Neutrophil (primary cell): ENCODE measurements at regions not wholly inside any gene's neighbourhood (a gene's known extent, or its start where the extent isn't known, plus 50 kb on each side); places are given as distances from the start of the nearest gene placed in this dataset.

ENCODE experiments used
- H3K27ac ChIP-seq: fragments of 200-600 bp; sonication (generic); 2 replicates; pipeline ENCODE4 v1.5.1; 2016; ENCODE audit warnings: mild to moderate bottlenecking, moderate library complexity
- H3K27me3 ChIP-seq: fragments of 200-600 bp; sonication (generic); 2 replicates; pipeline ENCODE4 v1.6.0; 2016; ENCODE audit warnings: mild to moderate bottlenecking
- H3K36me3 ChIP-seq: fragments of 200-600 bp; sonication (generic); 2 replicates; pipeline ENCODE4 v1.5.1; 2017
- H3K4me1 ChIP-seq, 2 experiments: fragments of 200-600 bp in 1 of 2; sonication (generic) in 1 of 2; 1 replicate in 1 of 2; 2 replicates in 1 of 2; pipeline versions ENCODE4 v1.5.1 to v1.6.1; 2013 to 2016; ENCODE audit warnings: low read depth in 1 of 2, low read length in 1 of 2, mild to moderate bottlenecking in 1 of 2, moderate library complexity in 1 of 2; ENCODE audit not compliant: control insufficient read depth in 1 of 2, insufficient read depth in 1 of 2
- H3K4me3 ChIP-seq, 2 experiments: fragments of 200-600 bp in 1 of 2; sonication (generic) in 1 of 2; 1 replicate in 1 of 2; 2 replicates in 1 of 2; pipeline ENCODE4 v1.5.1; 2013 to 2016; ENCODE audit warnings: low read depth in 1 of 2, low read length in 1 of 2, mild to moderate bottlenecking in 1 of 2, moderate library complexity in 1 of 2
- H3K9me3 ChIP-seq: fragments of 200-600 bp; sonication (generic); 2 replicates; pipeline ENCODE4 v1.5.1; 2016
- TF ChIP-seq, protein P1 (sequence below): fragments of 200-600 bp; sonication (generic); IDR thresholded peaks from 2 replicates; pipeline ENCODE4 v1.5.1; 2016; ENCODE audit warnings: antibody characterized with exemption

- Histone ChIP-seq H3K9me3 (no peaks in the 10 kb centered on the region), H3K27ac (no peak overlapping the region), H3K4me1 (no peaks in the 10 kb centered on the region), H3K36me3 (no peaks in the 10 kb centered on the region), H3K27me3 (no peaks in the 10 kb centered on the region), H3K4me3 (no peak overlapping the region)
- TF ChIP-seq, protein P1, sequence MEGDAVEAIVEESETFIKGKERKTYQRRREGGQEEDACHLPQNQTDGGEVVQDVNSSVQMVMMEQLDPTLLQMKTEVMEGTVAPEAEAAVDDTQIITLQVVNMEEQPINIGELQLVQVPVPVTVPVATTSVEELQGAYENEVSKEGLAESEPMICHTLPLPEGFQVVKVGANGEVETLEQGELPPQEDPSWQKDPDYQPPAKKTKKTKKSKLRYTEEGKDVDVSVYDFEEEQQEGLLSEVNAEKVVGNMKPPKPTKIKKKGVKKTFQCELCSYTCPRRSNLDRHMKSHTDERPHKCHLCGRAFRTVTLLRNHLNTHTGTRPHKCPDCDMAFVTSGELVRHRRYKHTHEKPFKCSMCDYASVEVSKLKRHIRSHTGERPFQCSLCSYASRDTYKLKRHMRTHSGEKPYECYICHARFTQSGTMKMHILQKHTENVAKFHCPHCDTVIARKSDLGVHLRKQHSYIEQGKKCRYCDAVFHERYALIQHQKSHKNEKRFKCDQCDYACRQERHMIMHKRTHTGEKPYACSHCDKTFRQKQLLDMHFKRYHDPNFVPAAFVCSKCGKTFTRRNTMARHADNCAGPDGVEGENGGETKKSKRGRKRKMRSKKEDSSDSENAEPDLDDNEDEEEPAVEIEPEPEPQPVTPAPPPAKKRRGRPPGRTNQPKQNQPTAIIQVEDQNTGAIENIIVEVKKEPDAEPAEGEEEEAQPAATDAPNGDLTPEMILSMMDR, result no peak
Measured at GRCh38 chr6:63394656-63395308, 75.0 kb upstream of the LGSN start.

GRCh38 chr6:63395381-63395780, 75.6 kb upstream of the LGSN start:
- TF ChIP-seq, protein P1, result no peak
- no peak overlapping the region for H3K4me3 ChIP-seq
- no peaks in the 10 kb centered on the region for H3K4me1 ChIP-seq
- H3K27me3 ChIP-seq, result no peaks in the 10 kb centered on the region
- no peaks in the 10 kb centered on the region for H3K36me3 ChIP-seq
- no peaks in the 10 kb centered on the region for H3K9me3 ChIP-seq
- H3K27ac ChIP-seq, result no peak overlapping the region

GRCh38 chr6:63403725-63404124, 83.9 kb upstream of the LGSN start:
- Histone ChIP-seq H3K4me3 (no peak overlapping the region), H3K36me3 (no peaks in the 10 kb centered on the region), H3K9me3 (no peaks in the 10 kb centered on the region), H3K27me3 (no peaks in the 10 kb centered on the region), H3K4me1 (no peaks in the 10 kb centered on the region), H3K27ac (no peak overlapping the region)
- TF ChIP-seq, protein P1, result no peak

DNA sequence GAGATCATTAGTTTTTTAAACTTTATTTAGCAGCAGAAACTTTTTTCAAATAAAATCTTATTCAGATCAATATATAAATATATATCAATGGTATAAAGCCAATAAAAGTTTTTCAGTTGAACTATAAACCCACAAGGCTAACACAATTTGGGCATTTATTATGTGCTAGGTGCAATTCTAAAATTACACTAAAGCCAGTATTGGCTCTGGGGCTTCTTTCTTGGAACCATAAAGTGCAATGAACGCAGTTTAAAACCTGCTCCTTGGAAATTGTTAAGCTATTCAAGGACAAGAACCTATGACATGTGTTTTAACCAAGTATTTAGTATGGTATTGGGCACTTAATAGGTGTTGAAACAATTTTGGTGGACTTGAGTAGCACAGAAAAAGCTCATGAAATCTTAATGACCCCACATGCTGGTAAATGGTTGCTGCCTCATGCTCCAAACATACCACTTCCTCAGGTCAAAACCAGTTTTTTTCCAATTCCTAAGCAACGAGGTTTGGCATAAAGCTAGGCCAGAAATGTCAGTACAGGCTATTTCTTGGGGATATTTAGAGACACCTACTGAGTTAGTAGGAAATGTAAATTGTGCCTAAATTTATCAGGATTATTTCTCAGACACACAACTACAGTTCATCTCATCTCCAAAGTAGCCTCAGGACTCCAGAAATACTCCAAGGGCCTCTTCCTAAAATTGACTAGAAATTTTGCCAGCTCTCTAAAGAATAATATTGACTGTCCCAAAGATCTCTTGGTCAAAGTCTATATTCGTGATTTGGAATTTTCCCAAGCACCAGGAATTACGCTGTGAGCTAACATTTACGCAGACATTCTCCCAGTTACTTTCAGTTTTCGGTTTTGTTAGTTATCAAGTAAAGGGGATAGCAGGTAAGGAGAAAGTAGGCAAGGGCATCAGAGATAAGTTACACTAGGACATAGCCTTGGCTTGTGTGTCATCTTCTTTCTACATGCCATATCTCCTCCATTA, 90.9 kb upstream of the LGSN start:
- H3K27ac ChIP-seq, result no peak overlapping the region
- peaks cover 0 to 6% of the 10 kb centered on the region in 2 experiments for H3K4me1 ChIP-seq
- H3K9me3 ChIP-seq, result no peaks in the 10 kb centered on the region
- H3K27me3 ChIP-seq, result no peaks in the 10 kb centered on the region
- TF ChIP-seq, protein P1, result no peak
- no peak overlapping the region for H3K4me3 ChIP-seq
- no peaks in the 10 kb centered on the region for H3K36me3 ChIP-seq

- TF ChIP-seq, protein P1, result no peak
- no peaks in the 10 kb centered on the region for H3K36me3 ChIP-seq
- H3K27ac ChIP-seq, result no peak overlapping the region
Measured at GRCh38 chr6:63415286-63415685, 95.5 kb upstream of the LGSN start.

More at GRCh38 chr6:63415286-63415685, 95.5 kb upstream of the LGSN start:
- Histone ChIP-seq H3K4me1 (peaks cover 14 to 23% of the 10 kb centered on the region in 2 experiments), H3K9me3 (no peaks in the 10 kb centered on the region), H3K4me3 (no peak overlapping the region), H3K27me3 (no peaks in the 10 kb centered on the region)
